Psoas muscle (tissue), 7 donors: ENCODE measurements at regions not wholly inside any gene's neighbourhood (a gene's known extent, or its start where the extent isn't known, plus 50 kb on each side); places are given as distances from the start of the nearest gene placed in this dataset.
"Not testable (repeated sequence)": the region's sequence is repeated elsewhere in the genome, so short reads cannot be mapped to it uniquely, and the experiment has no call there.

Experiments
- ATAC-seq, 4 donors: fragments of 200-7000 bp; cut with Tn5 transposase; one replicate each; pipeline ENCODE4 v1.9.1; 2020; ENCODE audit warnings: moderate library complexity in 3 of 4, mild to moderate bottlenecking in 2 of 4
- DNase-seq, 2 donors: peaks; one replicate each; pipeline ENCODE4 v3.0.0-alpha.2; 2020
- H3K27ac ChIP-seq: fragments of 200-600 bp; one replicate; pipeline ENCODE4 v1.8.0; 2022
- H3K27me3 ChIP-seq, 3 donors: fragments of 200-600 bp in 1 of 3; one replicate each; pipeline versions ENCODE4 v1.6.1 to v1.8.0; 2013 to 2022; ENCODE audit warnings: low read length in 2 of 3, mild to moderate bottlenecking in 2 of 3, moderate library complexity in 1 of 3; ENCODE audit not compliant: insufficient read depth in 3 of 3
- H3K36me3 ChIP-seq, 2 donors: fragments of 200-600 bp in 1 of 2; one replicate each; pipeline versions ENCODE4 v1.6.1 to v1.8.0; 2013 to 2022; ENCODE audit warnings: low read depth in 1 of 2, mild to moderate bottlenecking in 1 of 2, moderate library complexity in 1 of 2; ENCODE audit not compliant: insufficient read depth in 1 of 2
- H3K4me1 ChIP-seq: fragments of 200-600 bp; one replicate; pipeline ENCODE4 v1.8.0; 2022
- H3K4me3 ChIP-seq: fragments of 200-600 bp; one replicate; pipeline ENCODE4 v1.8.0; 2022; ENCODE audit warnings: mild to moderate bottlenecking
- H3K9me3 ChIP-seq: fragments of 200-600 bp; one replicate; pipeline ENCODE4 v1.8.0; 2022
- WGBS, 3 donors: extraction: QIAGEN DNeasy Blood & Tissue Kit; methylation state at CpG; one replicate each; pipeline versions ENCODE4 v1.1.6 to v1.1.7; 2013; 5-methylcytosine and 5-hydroxymethylcytosine counted together
- intact Hi-C, 2 donors: fragments of 100-400 bp; cut with DNase I; formaldehyde crosslinking; loops; one replicate each; pipeline versions ENCODE4 v1.11.0 to v1.14.2; 2022
- TF ChIP-seq, protein P1 (sequence below): fragments of 200-600 bp; IDR thresholded peaks from one replicate; pipeline ENCODE4 v1.8.0; 2022; ENCODE audit warnings: antibody characterized with exemption
- donor health status: healthy with polysubstance abuse.
- donor health status: DM: no; HTN: no; CAD: no; lungs with moderate emphysema.
- donor health status: Bipolar disorder and iron deficiency.
- donor health status: healthy.
- donor health status: DM: yes; HTN: yes; CAD: no.
- donor health status: DM: no; HTN: no; CAD: no.
- donor health status: DM: yes; HTN: yes; CAD: no.

DNA sequence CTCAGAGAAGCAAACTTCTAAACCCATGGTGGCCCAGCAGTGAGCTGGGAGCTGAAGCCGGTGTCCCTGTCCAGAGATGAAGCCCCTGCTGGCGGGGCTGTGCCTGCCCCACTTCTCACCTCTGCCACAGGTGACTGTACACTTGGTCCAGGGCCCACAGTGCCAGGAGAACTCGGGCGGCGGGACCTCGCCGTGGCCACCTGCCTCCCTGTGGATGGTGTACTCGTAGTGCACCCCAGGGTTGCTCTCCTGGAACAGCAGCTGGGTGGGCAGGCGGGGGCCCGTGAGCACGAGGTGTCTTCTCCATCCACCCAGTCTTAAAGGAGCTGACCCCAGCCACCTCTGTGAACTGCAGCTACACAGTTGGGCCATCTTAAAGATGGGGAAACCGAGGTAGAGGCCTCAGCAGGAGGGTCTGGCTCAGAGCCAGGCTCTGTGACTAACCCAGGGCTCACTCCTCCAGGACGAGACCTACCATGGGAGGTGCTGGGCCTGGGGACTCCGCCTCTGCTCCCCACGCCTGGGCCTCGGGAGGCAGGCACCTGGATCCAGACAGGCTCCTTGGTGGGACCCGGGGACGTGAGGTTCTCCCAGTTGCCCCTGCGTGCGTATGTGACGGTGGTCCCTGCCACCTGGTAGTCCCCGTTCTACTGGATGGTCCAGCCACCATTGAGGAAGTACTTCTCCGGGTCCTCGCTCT is 113.1 kb upstream of the AKAP13 start:
- H3K36me3 ChIP-seq, intact Hi-C loops, H3K4me1 ChIP-seq, H3K27ac ChIP-seq, H3K9me3 ChIP-seq, ATAC-seq, H3K4me3 ChIP-seq, H3K27me3 ChIP-seq, DNase-seq: not testable (repeated sequence)
- 81 to 84% (median 82%) methylated on average over 9 to 11 of the region's 24 CpGs for WGBS, 3 donors

GRCh38 chr15:85274315-85275050 is 105.9 kb upstream of the AKAP13 start:
- Histone ChIP-seq H3K27me3 (no peaks in the 10 kb centered on the region), H3K4me3 (no peak overlapping the region), H3K9me3 (no peaks in the 10 kb centered on the region), H3K27ac (no peak overlapping the region), H3K4me1 (no peaks in the 10 kb centered on the region), H3K36me3 (no peaks in the 10 kb centered on the region)
- TF ChIP-seq, protein P1, sequence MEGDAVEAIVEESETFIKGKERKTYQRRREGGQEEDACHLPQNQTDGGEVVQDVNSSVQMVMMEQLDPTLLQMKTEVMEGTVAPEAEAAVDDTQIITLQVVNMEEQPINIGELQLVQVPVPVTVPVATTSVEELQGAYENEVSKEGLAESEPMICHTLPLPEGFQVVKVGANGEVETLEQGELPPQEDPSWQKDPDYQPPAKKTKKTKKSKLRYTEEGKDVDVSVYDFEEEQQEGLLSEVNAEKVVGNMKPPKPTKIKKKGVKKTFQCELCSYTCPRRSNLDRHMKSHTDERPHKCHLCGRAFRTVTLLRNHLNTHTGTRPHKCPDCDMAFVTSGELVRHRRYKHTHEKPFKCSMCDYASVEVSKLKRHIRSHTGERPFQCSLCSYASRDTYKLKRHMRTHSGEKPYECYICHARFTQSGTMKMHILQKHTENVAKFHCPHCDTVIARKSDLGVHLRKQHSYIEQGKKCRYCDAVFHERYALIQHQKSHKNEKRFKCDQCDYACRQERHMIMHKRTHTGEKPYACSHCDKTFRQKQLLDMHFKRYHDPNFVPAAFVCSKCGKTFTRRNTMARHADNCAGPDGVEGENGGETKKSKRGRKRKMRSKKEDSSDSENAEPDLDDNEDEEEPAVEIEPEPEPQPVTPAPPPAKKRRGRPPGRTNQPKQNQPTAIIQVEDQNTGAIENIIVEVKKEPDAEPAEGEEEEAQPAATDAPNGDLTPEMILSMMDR = no peak
- no peak for ATAC-seq
- DNase-seq = no peak
- 91 to 92% (median 91%) methylated on average over 14 of the region's 14 CpGs for WGBS, 3 donors
- intact Hi-C loops = no loop called here

GRCh38 chr15:85276508-85276907 is 103.9 kb upstream of the AKAP13 start:
- ATAC-seq (no peak), DNase-seq (no peak)
- Histone ChIP-seq H3K4me3 (no peak overlapping the region), H3K9me3 (no peaks in the 10 kb centered on the region), H3K27ac (no peak overlapping the region), H3K36me3 (no peaks in the 10 kb centered on the region), H3K4me1 (no peaks in the 10 kb centered on the region), H3K27me3 (no peaks in the 10 kb centered on the region)
- intact Hi-C loops = no loop called here
- 82 to 89% (median 87%) methylated on average over 4 of the region's 4 CpGs for WGBS, 3 donors
- TF ChIP-seq, protein P1 = no peak

GRCh38 chr15:85276921-85277320 is 103.5 kb upstream of the AKAP13 start:
- intact Hi-C loops = no loop called here
- Histone ChIP-seq H3K27me3 (no peaks in the 10 kb centered on the region), H3K4me3 (no peak overlapping the region), H3K4me1 (no peaks in the 10 kb centered on the region), H3K27ac (no peak overlapping the region), H3K36me3 (no peaks in the 10 kb centered on the region), H3K9me3 (no peaks in the 10 kb centered on the region)
- DNase-seq (no peak), ATAC-seq (no peak)
- WGBS, 3 donors = 95 to 98% (median 96%) methylated on average over 8 of the region's 8 CpGs
- TF ChIP-seq, protein P1 = no peak

DNA sequence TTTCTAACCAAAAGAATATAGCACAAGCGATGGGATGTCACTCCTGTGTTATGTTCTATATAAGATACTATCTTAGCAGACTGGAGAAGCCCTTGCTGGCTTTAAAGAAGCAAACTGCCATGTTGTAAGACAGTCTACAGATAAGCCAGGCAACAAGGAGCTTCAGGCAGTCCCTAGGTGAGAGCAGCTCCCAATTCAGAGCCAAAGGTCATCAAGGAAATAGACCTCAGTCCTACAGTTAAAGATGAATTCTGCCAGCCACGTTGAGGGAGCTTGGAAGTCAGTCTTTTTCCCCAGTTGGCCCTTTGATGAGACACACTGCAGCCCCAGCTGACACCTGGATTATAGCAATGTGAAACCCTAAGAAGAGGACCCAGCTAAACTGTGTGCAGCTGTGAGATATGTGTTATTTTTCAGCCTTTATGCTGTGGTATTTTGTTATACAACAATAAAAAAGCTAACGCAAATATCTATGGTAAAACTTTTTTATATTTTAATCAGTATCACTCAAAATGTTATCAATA is 102.5 kb upstream of the AKAP13 start:
- Histone ChIP-seq H3K27ac (no peak overlapping the region), H3K4me3 (no peak overlapping the region), H3K4me1 (no peaks in the 10 kb centered on the region), H3K36me3 (no peaks in the 10 kb centered on the region), H3K27me3 (no peaks in the 10 kb centered on the region), H3K9me3 (no peaks in the 10 kb centered on the region)
- DNase-seq (no peak), ATAC-seq (no peak)
- TF ChIP-seq, protein P1 = no peak
- WGBS, 3 donors = 79 to 86% (median 79%) methylated on average over 3 of the region's 3 CpGs
- intact Hi-C loops = no loop called here
